ENCODE measurements at regions not wholly inside any gene's neighbourhood (a gene's known extent, or its start where the extent isn't known, plus 50 kb on each side); places are given as distances from the start of the nearest gene placed in this dataset.

DNA sequence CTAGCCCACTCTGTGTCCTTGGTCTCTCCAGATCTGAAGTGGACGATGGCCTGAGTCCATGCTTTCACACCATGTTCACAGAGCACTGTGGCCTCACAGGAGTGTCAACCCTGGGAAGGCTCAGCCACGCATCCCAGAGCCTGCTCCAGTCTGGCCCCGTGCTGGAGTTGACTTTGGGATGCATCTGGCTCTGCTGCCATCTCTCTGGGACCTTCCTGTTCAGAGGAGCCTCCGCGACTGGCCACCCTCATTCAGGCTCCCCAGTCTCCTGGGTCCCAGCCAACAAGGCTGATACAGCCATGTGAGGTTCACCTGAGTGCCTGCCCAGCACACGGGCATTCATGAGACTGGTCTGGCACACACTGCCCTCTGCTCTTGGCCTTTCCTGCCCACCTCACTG is 199.7 kb upstream of the RAB6C start:
- no peak overlapping the region for H3K4me3 ChIP-seq (replicated peaks in 1 of 2; ENCODE audit: low read depth in 2 of 2, low read length in 2 of 2)

GRCh38 chr2:129780316-129781270 is 198.9 kb upstream of the RAB6C start:
- H3K4me3 ChIP-seq (replicated peaks in 1 of 2; ENCODE audit: low read depth in 2 of 2, low read length in 2 of 2): no peak overlapping the region
- TF ChIP-seq CTCF (IDR thresholded peaks at IDR 0.05; ENCODE audit: low read depth, low read length): no peak
- no peak for DNase-seq (ENCODE audit: low read depth in 2 of 2)

More for the DNA sequence above, 199.7 kb upstream of the RAB6C start:
- no peak for TF ChIP-seq CTCF (IDR thresholded peaks at IDR 0.05; ENCODE audit: low read depth, low read length)
- no peak for DNase-seq (ENCODE audit: low read depth in 2 of 2)

DNA sequence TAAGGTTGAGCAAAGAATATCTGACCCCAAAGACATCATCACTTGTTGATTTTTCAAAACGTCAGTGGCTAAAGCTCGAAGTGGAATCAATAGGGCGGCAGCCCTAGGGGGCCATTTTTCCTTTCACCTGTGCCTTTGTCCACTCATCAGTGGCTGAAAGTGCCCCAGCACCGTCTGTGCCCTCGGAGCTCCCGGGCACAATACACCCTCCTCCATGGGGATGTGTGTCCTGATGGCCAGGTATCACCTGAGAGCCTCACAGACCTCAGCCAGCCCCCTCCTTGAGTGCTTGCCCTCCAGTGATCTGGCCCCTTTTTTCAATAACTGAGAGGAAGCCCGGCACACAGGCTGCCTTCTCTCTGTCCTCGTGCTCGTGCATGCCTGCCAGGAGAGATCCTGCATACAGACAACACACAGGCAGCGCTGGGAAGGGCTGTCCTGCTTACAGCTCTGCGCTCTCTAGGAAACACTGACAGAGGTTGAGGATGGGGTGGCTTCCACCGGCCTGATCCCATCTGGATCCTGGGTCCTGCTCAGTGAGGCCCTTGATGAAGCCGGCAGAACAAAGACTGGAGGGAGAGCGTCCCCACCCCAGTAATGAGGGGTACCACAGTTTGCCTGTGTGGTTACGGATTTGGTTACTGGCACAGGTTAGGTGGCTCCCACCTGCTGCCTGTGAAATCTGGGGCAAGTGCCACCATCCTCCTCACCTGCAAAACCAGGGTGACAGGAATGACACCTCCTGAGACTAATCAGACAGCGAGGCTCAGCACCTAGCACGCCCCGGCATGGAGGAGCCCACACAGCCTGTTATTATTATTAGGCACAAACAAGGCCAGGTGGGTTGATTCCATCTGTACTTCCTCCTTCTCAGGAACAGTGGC is 197.5 kb upstream of the RAB6C start:
- no peak for DNase-seq (ENCODE audit: low read depth in 2 of 2)
- TF ChIP-seq CTCF (IDR thresholded peaks at IDR 0.05; ENCODE audit: low read depth, low read length): no peak
- no peak overlapping the region for H3K4me3 ChIP-seq (replicated peaks in 1 of 2; ENCODE audit: low read depth in 2 of 2, low read length in 2 of 2)

DNA sequence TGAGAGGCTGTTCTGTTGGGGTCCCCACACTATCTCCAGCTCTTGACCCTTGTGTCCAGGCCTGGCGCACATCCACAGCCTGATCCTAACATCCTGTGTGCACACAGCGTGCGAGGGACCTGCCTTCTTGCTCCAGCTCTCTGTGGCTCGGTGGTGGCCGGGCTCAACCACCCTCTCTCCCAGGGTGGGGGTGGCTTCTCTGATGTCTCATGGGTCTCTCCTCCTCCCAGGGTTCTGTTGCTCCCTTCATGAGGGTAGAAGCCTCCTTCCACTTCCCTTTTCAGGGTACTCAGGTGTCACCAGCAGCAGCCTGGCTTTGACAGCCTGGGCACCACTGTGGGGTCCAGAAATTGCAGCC is 196.9 kb upstream of the RAB6C start:
- TF ChIP-seq CTCF (IDR thresholded peaks at IDR 0.05; ENCODE audit: low read depth, low read length): no peak
- DNase-seq (ENCODE audit: low read depth in 2 of 2): no peak
- no peak overlapping the region for H3K4me3 ChIP-seq (replicated peaks in 1 of 2; ENCODE audit: low read depth in 2 of 2, low read length in 2 of 2)

DNA sequence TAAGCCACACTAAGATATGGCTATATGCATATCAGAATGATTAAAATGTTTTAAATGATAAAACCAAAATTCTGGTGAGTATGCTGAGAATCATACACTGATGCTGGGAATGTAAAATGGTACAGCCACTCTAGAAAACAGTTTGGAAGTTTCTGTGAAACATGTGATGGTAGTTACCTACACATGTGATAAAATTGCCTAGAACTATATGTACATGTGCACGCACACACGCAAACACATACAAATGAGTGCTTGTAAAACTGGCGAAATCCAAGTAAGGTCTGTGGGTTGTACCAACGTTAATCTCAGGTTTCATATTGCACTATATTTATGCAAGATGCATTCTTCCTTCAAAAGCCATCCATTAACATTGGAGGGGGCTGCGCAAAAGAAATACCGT is 195.0 kb upstream of the RAB6C start:
- no peak for TF ChIP-seq CTCF (IDR thresholded peaks at IDR 0.05; ENCODE audit: low read depth, low read length)
- H3K4me3 ChIP-seq (replicated peaks in 1 of 2; ENCODE audit: low read depth in 2 of 2, low read length in 2 of 2): no peak overlapping the region
- DNase-seq (ENCODE audit: low read depth in 2 of 2): no peak

DNA sequence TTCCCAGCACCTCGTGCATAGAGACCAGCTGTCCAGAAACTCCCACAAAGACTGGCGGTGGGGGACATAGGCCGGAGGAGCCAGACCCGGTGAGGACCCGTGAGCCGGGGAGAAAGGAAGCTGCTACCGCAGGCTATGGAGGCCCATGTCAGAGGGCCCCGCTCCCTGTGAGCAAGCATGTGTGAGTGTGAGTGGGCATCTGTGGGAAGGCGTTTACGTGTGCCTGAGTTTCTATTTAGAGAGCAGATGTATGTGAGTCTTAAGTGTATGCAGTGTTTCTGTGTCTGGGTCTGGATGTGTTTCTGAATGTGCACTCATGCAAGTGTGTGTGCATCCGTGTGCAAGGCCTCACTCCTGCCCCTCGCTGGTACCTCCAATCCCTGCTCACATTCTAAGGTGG is 187.8 kb upstream of the RAB6C start:
- no peak for DNase-seq (ENCODE audit: low read depth in 2 of 2)
- no peak overlapping the region for H3K4me3 ChIP-seq (replicated peaks in 1 of 2; ENCODE audit: low read depth in 2 of 2, low read length in 2 of 2)
- TF ChIP-seq CTCF (IDR thresholded peaks at IDR 0.05; ENCODE audit: low read depth, low read length): no peak
